GM12874 (cell line): ENCODE measurements at regions not wholly inside any gene's neighbourhood (a gene's known extent, or its start where the extent isn't known, plus 50 kb on each side); places are given as distances from the start of the nearest gene placed in this dataset.

Experiments used
- TF ChIP-seq, protein P1 (sequence below): IDR thresholded peaks from 2 replicates; pipeline ENCODE4 v1.5.1; 2011; ENCODE audit warnings: low read depth, mild to moderate bottlenecking, control low read depth, low read length, moderate library complexity; ENCODE audit not compliant: insufficient read depth

DNA sequence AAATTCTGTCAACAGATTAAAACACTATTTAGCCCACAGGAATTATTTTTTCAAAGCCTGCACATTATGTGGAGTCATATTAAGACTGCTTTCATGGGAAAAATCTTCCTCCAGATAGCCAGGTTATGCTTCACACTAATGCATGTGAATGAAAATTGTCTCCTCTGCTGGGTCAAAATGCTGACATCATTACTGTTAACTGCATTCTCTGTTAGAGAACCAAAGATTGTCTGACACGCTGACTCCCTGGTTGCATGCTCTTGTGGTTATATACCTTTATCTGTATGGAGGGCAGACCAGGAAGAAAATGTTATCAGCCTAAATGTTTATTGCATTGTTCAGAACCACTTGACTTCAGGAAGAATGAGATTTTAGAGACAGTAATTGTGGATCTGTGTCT is 432.2 kb upstream of the MDGA2 start:
- TF ChIP-seq, protein P1, sequence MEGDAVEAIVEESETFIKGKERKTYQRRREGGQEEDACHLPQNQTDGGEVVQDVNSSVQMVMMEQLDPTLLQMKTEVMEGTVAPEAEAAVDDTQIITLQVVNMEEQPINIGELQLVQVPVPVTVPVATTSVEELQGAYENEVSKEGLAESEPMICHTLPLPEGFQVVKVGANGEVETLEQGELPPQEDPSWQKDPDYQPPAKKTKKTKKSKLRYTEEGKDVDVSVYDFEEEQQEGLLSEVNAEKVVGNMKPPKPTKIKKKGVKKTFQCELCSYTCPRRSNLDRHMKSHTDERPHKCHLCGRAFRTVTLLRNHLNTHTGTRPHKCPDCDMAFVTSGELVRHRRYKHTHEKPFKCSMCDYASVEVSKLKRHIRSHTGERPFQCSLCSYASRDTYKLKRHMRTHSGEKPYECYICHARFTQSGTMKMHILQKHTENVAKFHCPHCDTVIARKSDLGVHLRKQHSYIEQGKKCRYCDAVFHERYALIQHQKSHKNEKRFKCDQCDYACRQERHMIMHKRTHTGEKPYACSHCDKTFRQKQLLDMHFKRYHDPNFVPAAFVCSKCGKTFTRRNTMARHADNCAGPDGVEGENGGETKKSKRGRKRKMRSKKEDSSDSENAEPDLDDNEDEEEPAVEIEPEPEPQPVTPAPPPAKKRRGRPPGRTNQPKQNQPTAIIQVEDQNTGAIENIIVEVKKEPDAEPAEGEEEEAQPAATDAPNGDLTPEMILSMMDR: no peak

DNA sequence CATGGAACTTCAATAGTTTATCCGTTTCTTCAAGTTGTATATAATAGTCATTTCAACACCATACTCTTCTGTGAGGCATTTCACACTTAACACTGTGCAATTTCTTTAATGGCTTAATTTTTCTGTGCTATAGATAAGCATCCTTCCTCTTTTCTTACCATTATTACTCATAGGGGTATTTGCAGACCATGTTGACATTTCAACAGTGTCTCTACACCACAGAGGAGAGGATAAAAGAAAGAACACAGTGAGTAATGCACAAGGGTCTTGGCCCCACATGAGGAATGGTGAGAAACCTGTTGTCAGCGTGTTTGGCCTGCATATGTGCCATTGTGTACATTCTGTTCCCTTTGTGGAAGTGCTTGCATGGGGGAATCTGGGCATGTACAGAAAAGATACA is 421.5 kb upstream of the MDGA2 start:
- TF ChIP-seq, protein P1: no peak

DNA sequence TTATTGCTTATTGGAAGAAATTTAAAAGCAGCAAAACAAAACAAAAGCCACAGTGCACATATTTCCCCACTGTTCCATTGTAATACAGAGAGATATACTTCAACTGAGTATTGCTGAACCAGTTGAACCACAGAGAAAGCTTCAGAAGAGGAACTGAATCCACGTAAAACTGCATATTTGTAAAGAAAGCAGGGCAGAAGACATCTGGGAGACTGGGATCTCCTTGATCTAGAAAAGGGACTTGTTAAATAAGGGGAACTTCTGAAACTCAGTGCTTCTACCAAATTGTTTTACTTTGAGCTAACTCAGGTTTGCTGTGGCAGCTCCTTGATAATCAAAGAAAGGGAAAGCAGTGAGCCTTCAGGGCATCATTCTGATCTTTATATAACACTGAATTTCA is 411.1 kb upstream of the MDGA2 start:
- TF ChIP-seq, protein P1: no peak

DNA sequence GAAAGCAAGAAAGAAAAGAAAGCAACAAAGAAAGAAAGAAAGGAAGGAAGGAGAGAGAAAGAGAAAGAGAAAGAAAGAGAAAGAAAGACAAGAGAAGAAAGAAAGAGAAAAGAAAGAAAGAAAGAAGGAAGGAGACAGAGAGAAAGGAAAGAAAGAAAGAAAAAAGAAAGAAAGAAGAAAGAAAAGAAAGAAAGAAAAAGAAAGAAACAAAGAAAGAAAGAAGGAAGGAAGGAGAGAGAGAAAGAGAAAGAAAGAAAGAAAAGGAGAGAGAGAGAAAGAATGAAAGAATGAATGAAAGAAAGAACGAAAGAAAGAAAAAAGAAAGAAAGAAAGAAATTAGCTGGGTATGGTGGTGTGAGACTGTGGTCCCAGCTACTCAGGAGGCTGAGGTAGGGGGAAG is 400.1 kb upstream of the MDGA2 start:
- TF ChIP-seq, protein P1: no peak

DNA sequence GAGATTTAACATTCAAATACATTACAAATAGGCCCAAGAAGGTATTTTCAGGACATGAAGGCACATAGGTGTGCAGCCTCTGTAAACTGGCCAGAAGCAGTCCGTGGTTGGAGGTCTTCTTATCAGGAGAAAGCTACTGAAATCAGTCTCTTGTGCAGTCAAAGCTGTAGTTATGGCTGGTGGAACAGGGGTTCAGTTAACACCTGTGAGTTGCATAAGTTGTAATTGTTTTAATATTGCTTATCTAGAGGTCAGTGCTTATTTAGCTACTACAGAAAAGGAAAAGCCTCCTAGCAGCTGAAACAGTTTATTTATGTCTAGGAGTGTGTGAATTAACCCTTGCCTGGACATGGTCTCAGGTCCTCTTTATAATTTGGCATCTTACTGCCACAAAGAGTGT is 377.6 kb upstream of the MDGA2 start:
- TF ChIP-seq, protein P1: no peak

DNA sequence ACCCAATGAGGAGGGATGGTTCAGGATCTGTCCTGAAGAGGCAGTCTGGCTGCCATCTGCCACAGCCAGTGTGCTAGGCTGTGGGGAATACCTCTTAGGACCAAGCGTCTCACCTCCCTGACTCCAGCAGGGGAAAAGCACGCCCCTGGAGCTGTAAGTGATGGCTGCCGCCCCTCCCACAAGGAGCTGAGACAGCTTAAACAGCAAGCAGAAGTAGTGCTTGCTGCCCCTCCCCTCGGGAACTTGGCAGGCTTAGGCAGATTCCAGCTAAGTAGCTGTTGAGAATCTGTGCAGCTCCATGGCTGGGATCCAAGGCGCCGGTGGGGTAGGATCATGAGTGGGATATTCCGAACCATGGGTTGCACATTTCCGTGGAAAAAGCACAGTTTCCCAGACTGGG is 360.4 kb upstream of the MDGA2 start:
- TF ChIP-seq, protein P1: no peak

DNA sequence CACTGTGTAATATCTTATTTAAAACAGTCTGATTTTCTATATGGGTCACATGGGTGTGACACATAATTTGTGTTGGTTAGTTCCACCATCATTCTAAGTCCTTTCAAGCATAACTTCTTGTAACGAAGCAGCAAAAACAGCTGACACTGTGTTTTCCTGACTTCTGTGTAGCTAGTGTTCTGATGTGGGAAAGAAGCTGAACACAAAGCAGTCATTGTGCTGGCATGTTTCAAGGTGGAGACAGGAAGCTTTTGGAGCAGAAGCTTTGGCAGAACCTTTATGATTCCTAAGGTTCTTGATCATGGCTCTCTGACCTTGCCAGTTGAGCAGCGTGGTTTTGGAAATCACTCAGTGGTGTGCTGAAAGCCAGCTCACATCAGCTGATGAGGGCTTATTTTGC is 351.7 kb upstream of the MDGA2 start:
- TF ChIP-seq, protein P1: no peak

DNA sequence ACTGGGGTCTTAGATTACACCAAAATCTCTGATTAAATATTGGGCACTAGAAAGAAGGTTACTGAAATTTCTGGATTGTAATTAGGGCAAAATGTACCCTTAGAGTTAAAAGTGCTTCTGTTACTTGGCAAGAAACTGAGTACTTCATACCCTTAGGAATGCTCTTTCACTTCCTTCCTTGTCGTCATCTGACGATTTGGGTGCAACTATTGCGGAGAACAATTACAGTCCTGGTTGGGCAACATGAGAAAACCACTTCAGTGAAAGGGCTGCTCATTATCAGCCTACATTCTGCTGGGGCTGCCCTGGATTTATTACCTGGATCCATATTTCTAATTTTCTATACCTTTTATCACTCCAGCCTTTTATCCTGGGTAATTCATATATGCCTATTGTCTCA is 348.5 kb upstream of the MDGA2 start:
- TF ChIP-seq, protein P1: no peak
